Mesothelial cell of epicardium (in vitro differentiated cells): ENCODE measurements at regions not wholly inside any gene's neighbourhood (a gene's known extent, or its start where the extent isn't known, plus 50 kb on each side); places are given as distances from the start of the nearest gene placed in this dataset.
A peak's percentile ranks its signal among the peaks of the same experiment; 100 is the strongest.
"Not testable (repeated sequence)": the region's sequence is repeated elsewhere in the genome, so short reads cannot be mapped to it uniquely, and the experiment has no call there.

ENCODE experiments used
- DNase-seq, 2 experiments: peaks; one replicate each; pipeline ENCODE4 v3.0.0; 2021; ENCODE audit warnings: low spot score in 2 of 2; ENCODE audit not compliant: unreplicated experiment in 2 of 2
- H3K27ac Mint-ChIP-seq: 2 replicates; pipeline ENCODE4 v1.8.0; 2021; ENCODE audit warnings: mixed read lengths
- H3K27me3 Mint-ChIP-seq: 2 replicates; pipeline ENCODE4 v1.8.0; 2021; ENCODE audit warnings: low read depth, mixed read lengths
- H3K36me3 Mint-ChIP-seq: 2 replicates; pipeline ENCODE4 v1.8.0; 2021; ENCODE audit warnings: mixed read lengths
- H3K4me1 Mint-ChIP-seq: 2 replicates; pipeline ENCODE4 v1.8.0; 2021; ENCODE audit warnings: mixed read lengths
- H3K4me3 Mint-ChIP-seq: 2 replicates; pipeline ENCODE4 v1.8.0; 2021; ENCODE audit warnings: mild to moderate bottlenecking, moderate library complexity, mixed read lengths
- H3K9me3 Mint-ChIP-seq: 2 replicates; pipeline ENCODE4 v1.8.0; 2021; ENCODE audit warnings: mixed read lengths
- TF ChIP-seq, protein P1 (sequence below): fragments of 200-600 bp; sonication (generic); IDR thresholded peaks from one replicate; pipeline ENCODE4 v1.5.0; 2021; ENCODE audit warnings: antibody characterized with exemption; ENCODE audit not compliant: unreplicated experiment

DNA sequence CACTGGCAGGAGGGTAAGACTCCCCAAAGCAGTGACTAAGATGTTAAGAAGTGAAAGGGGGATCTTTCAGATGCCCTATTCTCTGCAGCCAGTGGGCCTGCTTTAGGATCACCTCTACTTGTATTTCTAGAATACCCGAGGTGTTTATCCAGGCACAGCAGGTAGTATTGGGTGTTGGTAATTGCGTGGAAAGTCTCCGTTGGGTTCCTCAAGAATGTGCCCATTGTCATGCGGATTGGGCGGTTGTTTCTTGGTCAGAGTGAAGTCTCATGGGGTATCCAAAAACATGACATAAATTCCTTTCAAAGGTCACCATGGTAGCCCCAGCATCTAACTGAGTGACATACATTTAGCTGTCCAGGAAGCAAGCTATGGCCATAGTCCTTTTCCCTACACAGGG is 308.8 kb downstream of the RPIA start:
- Mint-ChIP-seq H3K27ac (no peak overlapping the region), H3K9me3 (peaks cover 46% of the 10 kb centered on the region)

GRCh38 chr2:89004238-89004637 is 312.8 kb downstream of the RPIA start:
- not testable (repeated sequence) for H3K27me3 Mint-ChIP-seq, DNase-seq, H3K4me1 Mint-ChIP-seq, H3K36me3 Mint-ChIP-seq, H3K4me3 Mint-ChIP-seq, H3K27ac Mint-ChIP-seq
- H3K9me3 Mint-ChIP-seq: peaks cover 29% of the 10 kb centered on the region

More for the DNA sequence above, 308.8 kb downstream of the RPIA start:
- Mint-ChIP-seq H3K36me3 (no peaks in the 10 kb centered on the region), H3K4me3 (no peak overlapping the region), H3K27me3 (no peaks in the 10 kb centered on the region), H3K4me1 (no peaks in the 10 kb centered on the region)
- no peak for DNase-seq
- TF ChIP-seq, protein P1, sequence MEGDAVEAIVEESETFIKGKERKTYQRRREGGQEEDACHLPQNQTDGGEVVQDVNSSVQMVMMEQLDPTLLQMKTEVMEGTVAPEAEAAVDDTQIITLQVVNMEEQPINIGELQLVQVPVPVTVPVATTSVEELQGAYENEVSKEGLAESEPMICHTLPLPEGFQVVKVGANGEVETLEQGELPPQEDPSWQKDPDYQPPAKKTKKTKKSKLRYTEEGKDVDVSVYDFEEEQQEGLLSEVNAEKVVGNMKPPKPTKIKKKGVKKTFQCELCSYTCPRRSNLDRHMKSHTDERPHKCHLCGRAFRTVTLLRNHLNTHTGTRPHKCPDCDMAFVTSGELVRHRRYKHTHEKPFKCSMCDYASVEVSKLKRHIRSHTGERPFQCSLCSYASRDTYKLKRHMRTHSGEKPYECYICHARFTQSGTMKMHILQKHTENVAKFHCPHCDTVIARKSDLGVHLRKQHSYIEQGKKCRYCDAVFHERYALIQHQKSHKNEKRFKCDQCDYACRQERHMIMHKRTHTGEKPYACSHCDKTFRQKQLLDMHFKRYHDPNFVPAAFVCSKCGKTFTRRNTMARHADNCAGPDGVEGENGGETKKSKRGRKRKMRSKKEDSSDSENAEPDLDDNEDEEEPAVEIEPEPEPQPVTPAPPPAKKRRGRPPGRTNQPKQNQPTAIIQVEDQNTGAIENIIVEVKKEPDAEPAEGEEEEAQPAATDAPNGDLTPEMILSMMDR: no peak

- H3K4me1 Mint-ChIP-seq: not testable (repeated sequence)
These were observed 329.1 kb downstream of the RPIA start for GRCh38 chr2:89020566-89020965.

GRCh38 chr2:89026296-89026695 is 334.8 kb downstream of the RPIA start:
- not testable (repeated sequence) for H3K27me3 Mint-ChIP-seq, H3K36me3 Mint-ChIP-seq, H3K4me3 Mint-ChIP-seq, H3K27ac Mint-ChIP-seq, DNase-seq, H3K4me1 Mint-ChIP-seq
- H3K9me3 Mint-ChIP-seq: peaks cover 37% of the 10 kb centered on the region

More at GRCh38 chr2:89020566-89020965, 329.1 kb downstream of the RPIA start:
- H3K27ac Mint-ChIP-seq, H3K27me3 Mint-ChIP-seq, H3K4me3 Mint-ChIP-seq, DNase-seq, H3K36me3 Mint-ChIP-seq: not testable (repeated sequence)
- H3K9me3 Mint-ChIP-seq: peaks cover 28% of the 10 kb centered on the region

GRCh38 chr2:89027115-89027514 is 335.6 kb downstream of the RPIA start:
- H3K27me3 Mint-ChIP-seq, H3K4me3 Mint-ChIP-seq: not testable (repeated sequence)
- peaks cover 31% of the 10 kb centered on the region for H3K9me3 Mint-ChIP-seq

GRCh38 chr2:89027536-89027935 is 336.1 kb downstream of the RPIA start:
- not testable (repeated sequence) for H3K36me3 Mint-ChIP-seq
- H3K9me3 Mint-ChIP-seq: peaks cover 27% of the 10 kb centered on the region

More at GRCh38 chr2:89027115-89027514, 335.6 kb downstream of the RPIA start:
- H3K4me1 Mint-ChIP-seq, H3K27ac Mint-ChIP-seq, DNase-seq, H3K36me3 Mint-ChIP-seq: not testable (repeated sequence)

DNA sequence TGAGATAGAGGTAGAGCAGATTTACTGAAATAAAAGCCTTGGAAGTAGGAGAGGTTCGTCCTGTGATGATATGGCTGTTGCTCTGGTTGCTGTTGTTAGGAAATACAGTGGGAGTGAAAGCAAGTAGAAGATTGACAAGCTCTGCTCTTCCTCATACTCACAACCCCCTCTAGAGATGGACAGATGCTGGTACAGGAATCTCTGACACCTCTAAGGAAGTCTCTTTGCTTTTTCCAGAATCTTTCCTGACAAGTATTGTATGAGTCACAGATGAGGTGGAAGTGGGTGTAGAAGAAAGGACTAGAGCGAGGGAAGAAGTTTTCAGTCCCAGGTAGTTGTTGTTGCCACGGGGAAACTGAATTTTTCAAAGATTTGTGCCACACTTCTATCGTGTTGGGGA is 337.8 kb downstream of the RPIA start:
- not testable (repeated sequence) for H3K4me1 Mint-ChIP-seq, H3K4me3 Mint-ChIP-seq, H3K36me3 Mint-ChIP-seq, H3K27me3 Mint-ChIP-seq, H3K27ac Mint-ChIP-seq, DNase-seq
- peaks cover 29% of the 10 kb centered on the region for H3K9me3 Mint-ChIP-seq

More at GRCh38 chr2:89027536-89027935, 336.1 kb downstream of the RPIA start:
- not testable (repeated sequence) for H3K4me3 Mint-ChIP-seq, DNase-seq, H3K4me1 Mint-ChIP-seq, H3K27me3 Mint-ChIP-seq, H3K27ac Mint-ChIP-seq

- not testable (repeated sequence) for H3K27ac Mint-ChIP-seq, H3K4me3 Mint-ChIP-seq, H3K4me1 Mint-ChIP-seq, H3K36me3 Mint-ChIP-seq, H3K27me3 Mint-ChIP-seq, DNase-seq
- peaks cover 13% of the 10 kb centered on the region for H3K9me3 Mint-ChIP-seq
- TF ChIP-seq, protein P1: peak; percentile 36
These were observed 356.9 kb downstream of the RPIA start for GRCh38 chr2:89048138-89049066.

DNA sequence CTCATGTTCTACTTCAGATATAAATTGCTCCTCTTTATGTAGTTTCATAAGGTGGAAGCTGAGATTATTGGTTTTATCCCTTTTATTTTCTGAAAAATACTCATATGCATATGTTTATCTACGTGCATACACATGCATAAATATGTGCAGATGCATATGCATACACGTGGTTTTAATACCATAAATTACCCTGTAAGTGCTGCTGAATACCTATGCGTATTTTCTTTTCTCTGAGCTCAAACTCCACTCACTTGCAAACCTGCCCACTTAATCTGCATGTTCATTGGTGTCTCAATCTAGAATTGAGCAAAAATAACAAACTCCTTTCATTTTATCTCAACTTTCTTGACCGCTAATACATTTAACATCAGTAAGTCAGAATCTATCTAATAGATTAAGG is 367.1 kb downstream of the RPIA start:
- H3K27ac Mint-ChIP-seq, H3K36me3 Mint-ChIP-seq, H3K4me3 Mint-ChIP-seq, H3K27me3 Mint-ChIP-seq, DNase-seq, H3K4me1 Mint-ChIP-seq: not testable (repeated sequence)
- peaks cover 26% of the 10 kb centered on the region for H3K9me3 Mint-ChIP-seq

- H3K4me3 Mint-ChIP-seq, H3K36me3 Mint-ChIP-seq, H3K27me3 Mint-ChIP-seq, H3K27ac Mint-ChIP-seq, DNase-seq, H3K4me1 Mint-ChIP-seq: not testable (repeated sequence)
- peaks cover 29% of the 10 kb centered on the region for H3K9me3 Mint-ChIP-seq
These were observed 369.7 kb downstream of the RPIA start for GRCh38 chr2:89061174-89061573.

DNA sequence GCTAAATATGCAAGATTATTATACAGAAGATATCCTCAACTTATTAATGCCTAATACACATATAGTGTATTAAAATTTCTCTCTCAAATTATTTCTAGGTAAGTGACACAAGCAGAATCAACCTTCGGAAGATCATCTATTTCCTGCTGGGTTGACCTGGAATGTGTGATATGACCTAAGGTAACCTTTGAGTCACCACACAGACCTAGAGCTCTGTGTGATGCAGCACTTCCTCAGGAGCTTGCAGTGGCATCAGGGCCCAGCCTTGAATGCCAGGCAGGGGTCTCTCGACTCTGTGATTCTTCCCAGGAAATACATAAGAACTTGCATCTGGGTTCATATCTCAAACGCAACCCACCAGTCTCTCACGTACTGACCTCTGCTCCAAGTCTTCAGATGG is 385.3 kb downstream of the RPIA start:
- peaks cover 23% of the 10 kb centered on the region for H3K9me3 Mint-ChIP-seq
- not testable (repeated sequence) for DNase-seq, H3K27ac Mint-ChIP-seq, H3K4me1 Mint-ChIP-seq, H3K27me3 Mint-ChIP-seq, H3K4me3 Mint-ChIP-seq, H3K36me3 Mint-ChIP-seq

- H3K27me3 Mint-ChIP-seq, H3K27ac Mint-ChIP-seq, H3K4me1 Mint-ChIP-seq, H3K36me3 Mint-ChIP-seq, DNase-seq, H3K4me3 Mint-ChIP-seq: not testable (repeated sequence)
- peaks cover 15% of the 10 kb centered on the region for H3K9me3 Mint-ChIP-seq
These were observed 401.4 kb downstream of the RPIA start for GRCh38 chr2:89092911-89093310.
